ENCODE measurements at regions not wholly inside any gene's neighbourhood (a gene's known extent, or its start where the extent isn't known, plus 50 kb on each side); places are given as distances from the start of the nearest gene placed in this dataset.
A peak's percentile ranks its signal among the peaks of the same experiment; 100 is the strongest.
"Not testable (repeated sequence)": the region's sequence is repeated elsewhere in the genome, so short reads cannot be mapped to it uniquely, and the experiment has no call there.

- DNase-seq: not testable (repeated sequence)
These were observed 54.4 kb upstream of the MUCL1 start for GRCh38 chr12:54799966-54800365.

DNA sequence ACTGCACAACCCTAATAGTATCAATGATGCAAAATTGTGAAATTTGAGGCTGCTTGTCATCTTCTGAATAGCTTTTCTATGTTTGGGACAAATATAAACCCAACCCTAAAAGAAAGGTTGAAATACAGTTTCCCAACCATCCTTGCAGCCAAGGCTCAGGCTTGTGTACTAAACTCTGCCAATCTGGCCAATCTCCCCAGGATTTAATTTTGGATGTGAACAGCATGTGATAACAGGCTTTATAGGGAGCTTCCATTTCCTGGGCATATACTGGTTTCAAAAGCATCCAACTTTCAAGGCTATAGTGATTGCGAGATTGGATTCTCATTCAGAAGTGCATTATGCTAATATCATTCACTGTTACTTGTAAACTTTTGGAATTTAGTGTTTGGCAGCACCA lies 55.7 kb upstream of the MUCL1 start:
- no peak for DNase-seq

- DNase-seq: no peak
These were observed 57.3 kb upstream of the MUCL1 start for GRCh38 chr12:54796991-54797390.

- no peak for DNase-seq
These were observed 58.7 kb upstream of the MUCL1 start for GRCh38 chr12:54795644-54796043.

- no peak for DNase-seq
These were observed 68.2 kb upstream of the MUCL1 start for GRCh38 chr12:54786081-54786480.

DNA sequence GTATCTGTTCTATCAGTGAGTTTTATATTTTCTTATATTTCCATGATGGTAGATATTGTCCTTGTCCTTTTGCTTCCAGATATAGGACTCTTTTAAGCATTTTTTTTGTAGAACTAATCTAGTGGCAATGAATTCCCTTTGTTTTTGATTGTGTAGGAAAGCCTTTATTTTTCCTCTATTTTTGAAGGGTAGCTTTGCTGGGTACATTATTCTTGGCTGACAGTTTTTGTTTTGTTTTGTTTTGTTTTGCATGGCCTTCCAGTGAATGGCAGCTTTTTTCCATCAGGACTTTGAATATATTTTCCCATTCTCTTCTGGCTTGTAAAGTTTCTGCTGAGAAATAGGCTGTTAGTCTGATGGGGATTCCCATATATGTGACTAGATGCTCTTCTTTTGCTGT lies 70.2 kb upstream of the MUCL1 start:
- DNase-seq: no peak

GRCh38 chr12:54777031-54777430 lies 77.3 kb upstream of the MUCL1 start:
- DNase-seq: not testable (repeated sequence)

GRCh38 chr12:54773593-54773992 lies 80.7 kb upstream of the MUCL1 start:
- DNase-seq: no peak

GRCh38 chr12:54765652-54766051 lies 88.7 kb upstream of the MUCL1 start:
- DNase-seq: no peak

- DNase-seq: no peak
These were observed 91.9 kb upstream of the MUCL1 start for GRCh38 chr12:54762390-54762789.

DNA sequence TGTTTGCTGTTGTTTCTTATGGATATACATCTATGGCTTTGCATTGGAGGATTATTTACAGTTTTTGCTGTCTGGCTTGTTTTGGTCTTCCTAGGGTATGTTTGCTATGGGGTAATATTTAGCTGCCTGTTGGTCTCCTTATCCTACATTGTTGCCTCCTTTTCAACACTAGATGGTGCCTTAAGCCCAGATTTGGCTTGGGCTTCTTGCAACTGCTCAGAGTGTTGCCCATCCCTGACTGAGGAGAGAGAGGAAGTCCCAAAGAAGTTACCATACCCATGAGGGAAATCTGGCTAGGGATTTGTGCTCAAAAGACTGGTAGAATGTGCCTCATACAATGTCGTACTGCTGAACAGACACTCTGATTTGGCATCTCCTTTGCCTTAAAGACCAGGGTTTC lies 94.6 kb upstream of the MUCL1 start:
- DNase-seq: peak; percentile 31 to 51

GRCh38 chr12:54751493-54751892 lies 102.8 kb upstream of the MUCL1 start:
- no peak for DNase-seq

DNA sequence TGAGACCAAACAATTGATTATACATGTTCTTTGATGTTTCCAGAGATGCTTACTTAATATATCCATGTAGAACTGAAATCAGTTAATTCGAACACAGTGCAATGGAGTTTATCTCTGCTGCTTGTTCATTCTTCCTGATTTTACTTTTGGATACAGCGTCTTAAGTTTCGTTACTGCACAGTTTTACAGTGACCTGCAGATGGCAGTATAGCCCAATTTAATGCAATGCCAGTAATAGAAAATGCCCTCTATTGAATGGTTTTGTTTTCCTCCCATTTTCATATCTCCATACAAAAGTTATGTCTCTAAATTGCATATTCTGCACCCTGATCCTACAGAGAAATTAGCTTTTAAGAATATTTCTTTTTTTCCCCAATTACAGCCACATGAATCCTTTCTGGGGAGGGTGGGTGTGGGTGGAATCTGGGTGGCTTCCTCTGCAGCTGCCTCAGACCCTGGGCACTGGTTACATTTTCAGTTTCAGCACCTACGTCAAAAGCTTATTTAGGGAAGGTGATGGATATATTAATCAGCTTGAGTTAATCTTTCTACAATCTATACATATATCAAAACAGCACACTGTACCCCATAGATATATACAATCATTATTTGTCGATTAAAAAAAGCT lies 101.1 kb upstream of the DCD start:
- peak in 1 of 2 experiments; percentile 51 for DNase-seq

DNA sequence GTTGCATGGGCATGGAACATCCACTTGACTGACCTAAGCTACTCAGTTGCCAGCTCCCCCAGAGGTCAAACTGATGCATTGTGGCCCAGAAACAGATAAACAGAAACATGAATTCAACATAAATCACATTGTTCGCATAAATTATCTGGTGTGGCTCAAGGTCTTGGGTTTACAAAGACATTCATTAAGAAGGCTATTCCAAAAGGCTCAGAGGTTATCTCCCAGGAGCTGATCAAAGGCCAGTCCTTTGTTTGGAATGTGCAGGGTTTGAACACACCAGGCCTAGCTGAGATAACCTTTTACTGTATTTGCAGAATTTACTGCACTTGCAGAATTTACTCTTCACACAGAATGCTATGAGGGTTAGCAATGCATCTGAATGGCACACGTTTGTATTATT lies 96.4 kb upstream of the DCD start:
- DNase-seq: no peak

DNA sequence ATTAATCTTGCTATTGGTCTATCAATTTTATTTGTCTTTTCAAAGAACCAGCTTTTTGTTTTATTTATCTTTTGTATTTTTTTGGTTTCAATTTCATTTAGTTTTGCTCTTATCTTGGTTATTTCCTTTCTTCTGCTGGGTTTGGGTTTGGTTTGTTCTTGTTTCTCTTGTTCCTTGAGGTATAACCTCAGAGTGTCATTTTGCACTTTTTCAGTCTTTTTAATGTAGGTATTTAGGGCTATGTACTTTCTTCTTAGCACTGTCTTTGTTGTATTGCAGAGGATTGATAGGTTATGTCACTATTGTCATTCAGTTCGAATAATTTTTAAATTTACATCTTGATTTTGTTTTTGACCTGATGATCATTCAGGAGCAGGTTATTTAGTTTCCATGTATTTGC lies 92.7 kb upstream of the DCD start:
- DNase-seq: no peak

GRCh38 chr12:54736549-54736948 lies 88.4 kb upstream of the DCD start:
- DNase-seq: no peak

- DNase-seq: no peak
These were observed 86.2 kb upstream of the DCD start for GRCh38 chr12:54734196-54734950.

DNA sequence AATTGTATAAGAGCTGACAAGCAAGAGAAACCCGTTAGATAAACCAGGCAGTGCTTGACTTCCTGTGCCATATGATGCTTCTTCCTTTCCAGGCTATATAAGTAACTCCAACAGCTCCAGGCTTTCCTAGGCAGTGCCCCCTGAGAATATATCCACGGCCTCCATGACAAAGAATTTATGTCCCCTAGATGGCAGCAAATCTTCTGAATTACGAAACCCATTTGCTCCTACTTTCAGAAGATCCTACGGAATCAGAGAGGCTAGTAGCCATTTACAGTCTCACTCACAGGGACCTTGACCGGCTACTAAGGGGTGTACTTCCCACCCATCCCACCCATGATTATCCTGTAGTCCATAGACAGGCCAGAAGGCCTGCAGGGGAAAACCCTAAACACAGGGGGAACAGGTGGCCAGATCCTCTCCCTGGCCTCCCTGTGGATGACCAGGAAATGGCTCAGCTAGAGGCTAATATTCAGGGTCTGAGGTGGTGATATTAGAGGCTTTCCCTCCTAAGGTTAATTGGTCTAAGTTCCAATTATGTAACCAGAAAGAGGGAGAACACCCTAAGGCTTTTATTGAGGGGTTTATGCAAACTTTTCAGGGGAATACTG lies 77.2 kb upstream of the DCD start:
- DNase-seq: peak in 1 of 2 experiments; percentile 37

DNA sequence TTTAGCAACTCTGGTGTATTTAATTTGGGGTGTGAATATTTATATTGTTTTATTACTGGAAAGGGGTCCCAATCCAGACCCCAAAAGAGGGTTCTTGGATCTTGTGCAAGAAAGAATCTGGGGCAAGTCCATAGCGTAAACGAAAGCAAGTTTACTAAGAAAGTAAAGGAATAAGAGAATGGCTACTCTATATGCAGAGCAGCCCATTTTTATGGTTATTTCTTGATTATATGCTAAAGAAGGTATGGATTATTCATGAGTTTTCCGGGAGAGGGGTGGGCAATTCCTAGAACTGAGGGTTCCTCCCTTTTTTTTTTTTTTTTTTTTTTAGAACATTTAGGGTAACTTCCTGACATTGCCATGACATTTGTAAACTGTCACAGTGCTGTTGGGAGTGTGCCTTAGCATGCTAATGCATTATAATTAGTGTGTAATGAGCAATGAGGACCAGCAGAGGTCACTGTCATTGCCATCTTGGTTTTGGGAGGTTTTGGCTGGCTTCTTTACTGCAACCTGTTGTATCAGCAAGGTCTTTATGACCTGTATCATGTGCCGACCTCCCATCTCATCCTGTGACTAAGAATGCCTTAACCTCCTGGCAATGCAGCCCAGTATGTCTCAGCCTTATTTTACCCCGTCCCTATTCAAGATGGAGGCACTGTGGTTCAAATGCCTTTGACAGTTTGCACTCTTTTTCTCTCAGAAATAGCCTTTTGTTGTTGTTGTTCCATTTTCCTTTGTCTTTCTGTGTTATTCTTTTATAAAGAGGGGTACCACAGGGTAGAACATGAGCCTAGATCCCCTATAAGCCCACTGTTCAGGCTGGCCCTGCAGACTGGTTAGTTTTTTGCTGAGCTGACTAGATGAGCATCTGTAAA lies 75.5 kb upstream of the DCD start:
- DNase-seq: peak in 1 of 2 experiments; percentile 5

DNA sequence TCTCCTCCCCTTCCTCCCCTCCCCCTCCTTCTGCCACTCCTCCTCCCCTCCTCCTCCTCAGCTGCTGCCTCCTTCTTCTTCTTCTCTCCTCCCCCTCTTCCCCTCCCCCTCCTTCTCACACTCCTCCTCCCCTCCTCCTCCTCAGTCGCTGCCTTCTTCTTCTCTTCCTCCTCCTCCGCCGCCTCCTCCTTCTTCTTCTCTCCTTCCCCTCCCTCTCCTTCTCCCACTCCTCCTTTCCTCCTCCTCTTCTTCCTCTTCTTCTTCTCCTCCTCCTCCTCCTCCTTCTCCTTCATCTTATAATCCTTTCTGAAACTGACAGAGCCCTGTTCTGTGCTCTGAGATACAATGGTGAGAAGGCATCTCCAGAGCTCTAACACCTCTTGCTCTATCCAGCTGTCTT lies 73.1 kb upstream of the DCD start:
- DNase-seq: no peak

DNA sequence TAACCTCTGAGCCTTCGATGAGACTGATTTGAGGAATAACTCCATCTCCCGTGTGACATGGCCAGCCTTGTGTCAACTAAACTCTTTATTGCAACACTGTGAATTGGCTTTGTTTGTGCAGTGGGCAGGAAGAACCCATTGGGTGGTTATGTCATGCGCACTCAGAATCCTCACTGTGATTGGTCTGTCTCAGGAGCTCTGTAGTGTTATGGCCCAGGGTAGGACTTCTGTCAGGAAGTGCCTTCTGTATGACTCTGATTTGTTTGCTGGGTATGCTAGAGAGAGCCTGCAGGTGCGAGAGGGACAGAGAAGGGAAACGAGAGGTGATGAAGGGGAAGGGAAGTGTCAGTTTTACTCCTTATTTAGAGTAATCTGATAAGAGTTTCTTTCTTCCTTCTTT lies 71.5 kb upstream of the DCD start:
- DNase-seq: no peak

DNA sequence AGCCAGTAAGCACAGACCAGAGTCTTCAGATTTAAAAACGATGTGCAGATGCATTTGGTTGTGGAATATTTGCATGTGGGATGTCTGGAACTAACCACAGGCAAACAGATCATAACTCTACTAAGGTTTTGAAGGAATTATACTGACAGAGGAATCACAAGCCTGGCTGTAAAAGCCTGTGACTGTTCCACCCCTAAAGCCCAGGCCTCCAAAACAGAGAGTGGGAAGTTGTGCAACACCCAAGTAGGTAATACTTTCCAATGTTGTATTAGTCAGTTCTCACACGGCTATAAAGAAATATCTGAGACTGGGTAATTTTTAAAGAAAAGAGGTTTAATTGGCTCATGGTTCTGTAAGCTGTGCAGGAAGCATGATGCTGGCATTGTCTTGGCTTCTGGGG lies 68.1 kb upstream of the DCD start:
- no peak for DNase-seq

GRCh38 chr12:54713876-54714275 lies 65.7 kb upstream of the DCD start:
- not testable (repeated sequence) for DNase-seq
